Hepatocyte (in vitro differentiated cells): ENCODE measurements at regions not wholly inside any gene's neighbourhood (a gene's known extent, or its start where the extent isn't known, plus 50 kb on each side); places are given as distances from the start of the nearest gene placed in this dataset.

Source experiments
- DNase-seq: peaks from one replicate; pipeline ENCODE4 v3.0.0-alpha.2; 2016; ENCODE audit warnings: low spot score
- H2AFZ ChIP-seq: fragments of 200-600 bp; sonication (generic); 2 replicates; pipeline ENCODE4 v1.6.0; 2016; ENCODE audit warnings: antibody characterized with exemption, mild to moderate bottlenecking
- H3K27ac ChIP-seq: fragments of 200-600 bp; sonication (generic); 2 replicates; pipeline ENCODE4 v1.5.1; 2016; ENCODE audit warnings: mild to moderate bottlenecking
- H3K27me3 ChIP-seq: fragments of 200-600 bp; sonication (generic); 2 replicates; pipeline ENCODE4 v1.6.1; 2016
- H3K36me3 ChIP-seq: fragments of 200-600 bp; sonication (generic); replicated peaks from 2 replicates; pipeline ENCODE4 v1.5.1; 2016; ENCODE audit warnings: low read depth; ENCODE audit not compliant: insufficient read depth
- H3K4me1 ChIP-seq: fragments of 200-600 bp; sonication (generic); 2 replicates; pipeline ENCODE4 v1.5.1; 2016; ENCODE audit warnings: mild to moderate bottlenecking, moderate library complexity; ENCODE audit not compliant: insufficient read depth
- H3K4me2 ChIP-seq: fragments of 200-600 bp; sonication (generic); 2 replicates; pipeline ENCODE4 v1.6.0; 2016
- H3K4me3 ChIP-seq: fragments of 200-600 bp; sonication (generic); 2 replicates; pipeline ENCODE4 v1.5.1; 2016; ENCODE audit warnings: mild to moderate bottlenecking
- H3K79me2 ChIP-seq: fragments of 200-600 bp; sonication (generic); 2 replicates; pipeline ENCODE4 v1.6.0; 2017; ENCODE audit warnings: mild to moderate bottlenecking
- H3K9me2 ChIP-seq: fragments of 200-600 bp; sonication (generic); replicated peaks from 2 replicates; pipeline ENCODE4 v1.6.0; 2017; ENCODE audit warnings: mild to moderate bottlenecking; ENCODE audit not compliant: insufficient read depth
- H3K9me3 ChIP-seq: fragments of 200-600 bp; sonication (generic); 2 replicates; pipeline ENCODE4 v1.5.1; 2016; ENCODE audit warnings: low read depth, mild to moderate bottlenecking
- H4K20me1 ChIP-seq: fragments of 200-600 bp; sonication (generic); 2 replicates; pipeline ENCODE4 v1.6.0; 2016; ENCODE audit warnings: mild to moderate bottlenecking; ENCODE audit not compliant: insufficient read depth, poor library complexity, severe bottlenecking
- CTCF ChIP-seq: fragments of 200-600 bp; sonication (generic); IDR thresholded peaks from 2 replicates; pipeline ENCODE4 v1.5.1; 2016; ENCODE audit warnings: antibody characterized with exemption, mild to moderate bottlenecking; ENCODE audit not compliant: poor library complexity
- EZH2 ChIP-seq: fragments of 200-600 bp; sonication (generic); IDR thresholded peaks from 2 replicates; pipeline ENCODE4 v1.6.1; 2016; ENCODE audit warnings: antibody characterized with exemption, mild to moderate bottlenecking, borderline replicate concordance
- EZH2phosphoT487 ChIP-seq: fragments of 200-600 bp; sonication (generic); IDR thresholded peaks from one replicate; pipeline ENCODE4 v1.6.1; 2018; ENCODE audit warnings: antibody characterized with exemption, mild to moderate bottlenecking, low read depth, moderate library complexity; ENCODE audit not compliant: unreplicated experiment, severe bottlenecking
- WGBS: methylation state at CpG from one replicate; pipeline ENCODE4 v1.1.6; 2016; ENCODE audit warnings: low lambda C conversion rate; ENCODE audit errors: missing lambda C conversion rate; 5-methylcytosine and 5-hydroxymethylcytosine counted together

- DNase-seq: no peak
- Histone ChIP-seq H3K9me2 (no peaks in the 10 kb centered on the region), H2AFZ (no peak overlapping the region), H3K27me3 (no peaks in the 10 kb centered on the region), H3K4me3 (no peak overlapping the region), H3K79me2 (no peaks in the 10 kb centered on the region), H4K20me1 (no peaks in the 10 kb centered on the region), H3K36me3 (no peaks in the 10 kb centered on the region), H3K9me3 (no peaks in the 10 kb centered on the region), H3K4me1 (no peaks in the 10 kb centered on the region), H3K27ac (no peak overlapping the region), H3K4me2 (no peak overlapping the region)
- TF ChIP-seq EZH2 (no peak), CTCF (no peak)
- 84% methylated on average over 2 of the region's 2 CpGs for WGBS
Observed at GRCh38 chr2:117512307-117512706, 302.2 kb upstream of the DDX18 start.

GRCh38 chr2:117514371-117514770, 300.1 kb upstream of the DDX18 start:
- 75% methylated on average over 1 of the region's 1 CpG for WGBS
- TF ChIP-seq EZH2: no peak
- no peak for TF ChIP-seq EZH2phosphoT487
- TF ChIP-seq CTCF: no peak
- no peak overlapping the region for H3K4me2 ChIP-seq
- no peak overlapping the region for H3K4me3 ChIP-seq
- no peaks in the 10 kb centered on the region for H3K9me3 ChIP-seq
- H3K27ac ChIP-seq: no peak overlapping the region
- no peaks in the 10 kb centered on the region for H3K9me2 ChIP-seq
- no peaks in the 10 kb centered on the region for H3K79me2 ChIP-seq
- H3K4me1 ChIP-seq: no peaks in the 10 kb centered on the region
- no peak overlapping the region for H2AFZ ChIP-seq
- no peaks in the 10 kb centered on the region for H4K20me1 ChIP-seq
- H3K27me3 ChIP-seq: no peaks in the 10 kb centered on the region
- H3K36me3 ChIP-seq: no peaks in the 10 kb centered on the region
- DNase-seq: no peak

- no peak for TF ChIP-seq EZH2phosphoT487
- WGBS: 27% methylated on average over 1 of the region's 1 CpG
- no peaks in the 10 kb centered on the region for H3K4me1 ChIP-seq
Observed at GRCh38 chr2:117519238-117519637, 295.3 kb upstream of the DDX18 start.

GRCh38 chr2:117519721-117520120, 294.8 kb upstream of the DDX18 start:
- DNase-seq: no peak
- Histone ChIP-seq H3K9me2 (no peaks in the 10 kb centered on the region), H3K27me3 (no peaks in the 10 kb centered on the region), H3K36me3 (no peaks in the 10 kb centered on the region), H3K4me3 (no peak overlapping the region), H3K4me2 (no peak overlapping the region), H3K9me3 (no peaks in the 10 kb centered on the region), H4K20me1 (no peaks in the 10 kb centered on the region), H3K27ac (no peak overlapping the region), H3K79me2 (no peaks in the 10 kb centered on the region), H3K4me1 (no peaks in the 10 kb centered on the region), H2AFZ (no peak overlapping the region)
- no peak for TF ChIP-seq EZH2phosphoT487
- no peak for TF ChIP-seq CTCF
- TF ChIP-seq EZH2: no peak

More at GRCh38 chr2:117519238-117519637, 295.3 kb upstream of the DDX18 start:
- no peak for DNase-seq
- H3K4me3 ChIP-seq: no peak overlapping the region
- no peaks in the 10 kb centered on the region for H3K9me3 ChIP-seq
- H3K9me2 ChIP-seq: no peaks in the 10 kb centered on the region
- no peaks in the 10 kb centered on the region for H3K27me3 ChIP-seq
- H3K4me2 ChIP-seq: no peak overlapping the region
- H3K36me3 ChIP-seq: no peaks in the 10 kb centered on the region
- H3K79me2 ChIP-seq: no peaks in the 10 kb centered on the region
- H4K20me1 ChIP-seq: no peaks in the 10 kb centered on the region
- H2AFZ ChIP-seq: no peak overlapping the region
- no peak overlapping the region for H3K27ac ChIP-seq
